GM19238 (cell line): ENCODE measurements at regions not wholly inside any gene's neighbourhood (a gene's known extent, or its start where the extent isn't known, plus 50 kb on each side); places are given as distances from the start of the nearest gene placed in this dataset.

Experiments used
- DNase-seq: peaks from one replicate; pipeline ENCODE4 v3.0.0; 2011; ENCODE audit warnings: low spot score; ENCODE audit not compliant: insufficient read length

GRCh38 chr10:78726171-78726570 lies 342.6 kb upstream of the ZMIZ1 start:
- no peak for DNase-seq

- DNase-seq: no peak
Observed at GRCh38 chr10:78727251-78727650, 341.5 kb upstream of the ZMIZ1 start.

- DNase-seq: no peak
Observed at GRCh38 chr10:78727728-78728127, 341.0 kb upstream of the ZMIZ1 start.

GRCh38 chr10:78728176-78728575 lies 340.6 kb upstream of the ZMIZ1 start:
- no peak for DNase-seq

GRCh38 chr10:78729366-78729765 lies 339.4 kb upstream of the ZMIZ1 start:
- DNase-seq: no peak

GRCh38 chr10:78729800-78730199 lies 339.0 kb upstream of the ZMIZ1 start:
- no peak for DNase-seq

GRCh38 chr10:78730754-78731153 lies 338.0 kb upstream of the ZMIZ1 start:
- no peak for DNase-seq

- no peak for DNase-seq
Observed at GRCh38 chr10:78731675-78732074, 337.1 kb upstream of the ZMIZ1 start.

GRCh38 chr10:78732381-78732780 lies 336.4 kb upstream of the ZMIZ1 start:
- no peak for DNase-seq

- DNase-seq: no peak
Observed at GRCh38 chr10:78736926-78737630, 331.7 kb upstream of the ZMIZ1 start.

- DNase-seq: no peak
Observed at GRCh38 chr10:78737883-78738856, 330.6 kb upstream of the ZMIZ1 start.

GRCh38 chr10:78738861-78739260 lies 329.9 kb upstream of the ZMIZ1 start:
- DNase-seq: no peak

GRCh38 chr10:78739444-78740053 lies 329.2 kb upstream of the ZMIZ1 start:
- DNase-seq: no peak

- no peak for DNase-seq
Observed at GRCh38 chr10:78740976-78741915, 327.5 kb upstream of the ZMIZ1 start.

- DNase-seq: no peak
Observed at GRCh38 chr10:78742406-78742729, 326.4 kb upstream of the ZMIZ1 start.

- DNase-seq: no peak
Observed at GRCh38 chr10:78742730-78743615, 325.8 kb upstream of the ZMIZ1 start.

GRCh38 chr10:78744056-78744455 lies 324.7 kb upstream of the ZMIZ1 start:
- DNase-seq: no peak

- no peak for DNase-seq
Observed at GRCh38 chr10:78744491-78745090, 324.2 kb upstream of the ZMIZ1 start.

GRCh38 chr10:78745441-78745840 lies 323.3 kb upstream of the ZMIZ1 start:
- DNase-seq: no peak
